ENCODE measurements at regions not wholly inside any gene's neighbourhood (a gene's known extent, or its start where the extent isn't known, plus 50 kb on each side); places are given as distances from the start of the nearest gene placed in this dataset.

DNA sequence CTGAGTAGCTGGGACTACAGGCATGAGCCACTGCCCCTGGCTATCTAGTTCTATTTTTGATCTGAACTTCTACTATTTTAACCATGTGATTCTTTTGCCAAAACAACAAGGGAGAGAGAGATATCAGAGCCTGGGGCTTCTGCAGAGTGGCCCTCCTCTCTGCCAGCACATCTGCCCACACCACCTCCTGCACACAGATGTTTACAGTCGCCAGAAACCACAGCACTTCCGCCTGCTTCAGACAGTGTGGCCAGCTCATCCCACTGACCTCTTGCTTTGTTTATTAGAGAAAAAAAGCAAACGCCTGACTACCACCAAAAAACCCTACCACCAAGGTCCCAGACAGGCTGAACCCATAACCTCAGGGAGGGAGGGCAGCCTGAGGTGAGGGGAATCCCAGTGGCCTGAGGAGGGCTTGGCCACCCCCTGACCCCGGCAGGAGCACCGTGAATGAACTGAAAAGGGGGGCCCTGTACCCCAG is 85.9 kb upstream of the ABHD2 start (continued):
- TF ChIP-seq, protein P1, sequence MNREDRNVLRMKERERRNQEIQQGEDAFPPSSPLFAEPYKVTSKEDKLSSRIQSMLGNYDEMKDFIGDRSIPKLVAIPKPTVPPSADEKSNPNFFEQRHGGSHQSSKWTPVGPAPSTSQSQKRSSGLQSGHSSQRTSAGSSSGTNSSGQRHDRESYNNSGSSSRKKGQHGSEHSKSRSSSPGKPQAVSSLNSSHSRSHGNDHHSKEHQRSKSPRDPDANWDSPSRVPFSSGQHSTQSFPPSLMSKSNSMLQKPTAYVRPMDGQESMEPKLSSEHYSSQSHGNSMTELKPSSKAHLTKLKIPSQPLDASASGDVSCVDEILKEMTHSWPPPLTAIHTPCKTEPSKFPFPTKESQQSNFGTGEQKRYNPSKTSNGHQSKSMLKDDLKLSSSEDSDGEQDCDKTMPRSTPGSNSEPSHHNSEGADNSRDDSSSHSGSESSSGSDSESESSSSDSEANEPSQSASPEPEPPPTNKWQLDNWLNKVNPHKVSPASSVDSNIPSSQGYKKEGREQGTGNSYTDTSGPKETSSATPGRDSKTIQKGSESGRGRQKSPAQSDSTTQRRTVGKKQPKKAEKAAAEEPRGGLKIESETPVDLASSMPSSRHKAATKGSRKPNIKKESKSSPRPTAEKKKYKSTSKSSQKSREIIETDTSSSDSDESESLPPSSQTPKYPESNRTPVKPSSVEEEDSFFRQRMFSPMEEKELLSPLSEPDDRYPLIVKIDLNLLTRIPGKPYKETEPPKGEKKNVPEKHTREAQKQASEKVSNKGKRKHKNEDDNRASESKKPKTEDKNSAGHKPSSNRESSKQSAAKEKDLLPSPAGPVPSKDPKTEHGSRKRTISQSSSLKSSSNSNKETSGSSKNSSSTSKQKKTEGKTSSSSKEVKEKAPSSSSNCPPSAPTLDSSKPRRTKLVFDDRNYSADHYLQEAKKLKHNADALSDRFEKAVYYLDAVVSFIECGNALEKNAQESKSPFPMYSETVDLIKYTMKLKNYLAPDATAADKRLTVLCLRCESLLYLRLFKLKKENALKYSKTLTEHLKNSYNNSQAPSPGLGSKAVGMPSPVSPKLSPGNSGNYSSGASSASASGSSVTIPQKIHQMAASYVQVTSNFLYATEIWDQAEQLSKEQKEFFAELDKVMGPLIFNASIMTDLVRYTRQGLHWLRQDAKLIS (CRISPR knock-in tag; IDR thresholded peaks at IDR 0.05) = no peak
- TF ChIP-seq SLC30A9 (CRISPR knock-in tag; IDR thresholded peaks at IDR 0.05) (no peak), LCOR (CRISPR knock-in tag; IDR thresholded peaks at IDR 0.05) (peak; percentile 45; the same call in 1 of the 2 replicates), POLR2H (tag; IDR thresholded peaks at IDR 0.05; ENCODE audit: low read depth) (no peak; the same call in 1 of the 2 replicates), BHLHE40 (IDR thresholded peaks at IDR 0.05; ENCODE audit: low read length) (peak; percentile 52; the same call in 1 of the 2 replicates), FOSL1 (tag; conservative IDR thresholded peaks at IDR 0.05) (peak; percentile 45), ZKSCAN1 (IDR thresholded peaks at IDR 0.05; ENCODE audit: low read depth, low read length) (peak; percentile 65; the same call in 1 of the 2 replicates), TBP (optimal IDR thresholded peaks at IDR 0.05; ENCODE audit: low read depth, low read length) (no peak), CBFA2T3 (IDR thresholded peaks at IDR 0.05) (peak; percentile 84), SMARCB1 (IDR thresholded peaks at IDR 0.05; ENCODE audit: insufficient read length, low read depth) (no peak), NCOR1 (IDR thresholded peaks at IDR 0.05) (peak; percentile 75), CBX3 (IDR thresholded peaks at IDR 0.05; ENCODE audit: borderline replicate concordance in 1 of 2, low read length in 2 of 2) (no peak)
- TF ChIP-seq, protein P2, sequence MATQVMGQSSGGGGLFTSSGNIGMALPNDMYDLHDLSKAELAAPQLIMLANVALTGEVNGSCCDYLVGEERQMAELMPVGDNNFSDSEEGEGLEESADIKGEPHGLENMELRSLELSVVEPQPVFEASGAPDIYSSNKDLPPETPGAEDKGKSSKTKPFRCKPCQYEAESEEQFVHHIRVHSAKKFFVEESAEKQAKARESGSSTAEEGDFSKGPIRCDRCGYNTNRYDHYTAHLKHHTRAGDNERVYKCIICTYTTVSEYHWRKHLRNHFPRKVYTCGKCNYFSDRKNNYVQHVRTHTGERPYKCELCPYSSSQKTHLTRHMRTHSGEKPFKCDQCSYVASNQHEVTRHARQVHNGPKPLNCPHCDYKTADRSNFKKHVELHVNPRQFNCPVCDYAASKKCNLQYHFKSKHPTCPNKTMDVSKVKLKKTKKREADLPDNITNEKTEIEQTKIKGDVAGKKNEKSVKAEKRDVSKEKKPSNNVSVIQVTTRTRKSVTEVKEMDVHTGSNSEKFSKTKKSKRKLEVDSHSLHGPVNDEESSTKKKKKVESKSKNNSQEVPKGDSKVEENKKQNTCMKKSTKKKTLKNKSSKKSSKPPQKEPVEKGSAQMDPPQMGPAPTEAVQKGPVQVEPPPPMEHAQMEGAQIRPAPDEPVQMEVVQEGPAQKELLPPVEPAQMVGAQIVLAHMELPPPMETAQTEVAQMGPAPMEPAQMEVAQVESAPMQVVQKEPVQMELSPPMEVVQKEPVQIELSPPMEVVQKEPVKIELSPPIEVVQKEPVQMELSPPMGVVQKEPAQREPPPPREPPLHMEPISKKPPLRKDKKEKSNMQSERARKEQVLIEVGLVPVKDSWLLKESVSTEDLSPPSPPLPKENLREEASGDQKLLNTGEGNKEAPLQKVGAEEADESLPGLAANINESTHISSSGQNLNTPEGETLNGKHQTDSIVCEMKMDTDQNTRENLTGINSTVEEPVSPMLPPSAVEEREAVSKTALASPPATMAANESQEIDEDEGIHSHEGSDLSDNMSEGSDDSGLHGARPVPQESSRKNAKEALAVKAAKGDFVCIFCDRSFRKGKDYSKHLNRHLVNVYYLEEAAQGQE (IDR thresholded peaks at IDR 0.05; ENCODE audit: borderline replicate concordance) = no peak
- TF ChIP-seq, protein P2 (CRISPR knock-in tag; IDR thresholded peaks at IDR 0.05; ENCODE audit: low read depth) = 0 out of 2 replicates have a peak, but pooled peaks have one; percentile 53
- TF ChIP-seq, protein P3, sequence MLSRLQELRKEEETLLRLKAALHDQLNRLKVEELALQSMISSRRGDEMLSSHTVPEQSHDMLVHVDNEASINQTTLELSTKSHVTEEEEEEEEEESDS (CRISPR knock-in tag; IDR thresholded peaks at IDR 0.05) = no peak
- TF ChIP-seq, protein P4, sequence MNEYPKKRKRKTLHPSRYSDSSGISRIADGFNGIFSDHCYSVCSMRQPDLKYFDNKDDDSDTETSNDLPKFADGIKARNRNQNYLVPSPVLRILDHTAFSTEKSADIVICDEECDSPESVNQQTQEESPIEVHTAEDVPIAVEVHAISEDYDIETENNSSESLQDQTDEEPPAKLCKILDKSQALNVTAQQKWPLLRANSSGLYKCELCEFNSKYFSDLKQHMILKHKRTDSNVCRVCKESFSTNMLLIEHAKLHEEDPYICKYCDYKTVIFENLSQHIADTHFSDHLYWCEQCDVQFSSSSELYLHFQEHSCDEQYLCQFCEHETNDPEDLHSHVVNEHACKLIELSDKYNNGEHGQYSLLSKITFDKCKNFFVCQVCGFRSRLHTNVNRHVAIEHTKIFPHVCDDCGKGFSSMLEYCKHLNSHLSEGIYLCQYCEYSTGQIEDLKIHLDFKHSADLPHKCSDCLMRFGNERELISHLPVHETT (CRISPR knock-in tag; conservative IDR thresholded peaks at IDR 0.05 in 1 of 2, IDR thresholded peaks at IDR 0.05 in 1 of 2) = peak in 1 of 2 experiments; percentile 79; a peak in 2 of 4 replicates

Data from K562 (cell line).